Fibroblast of peridontal ligament (primary cell): ENCODE measurements at regions not wholly inside any gene's neighbourhood (a gene's known extent, or its start where the extent isn't known, plus 50 kb on each side); places are given as distances from the start of the nearest gene placed in this dataset.

Experiments
- DNase-seq: peaks from one replicate; pipeline ENCODE4 v3.0.0-alpha.2; 2010; ENCODE audit errors: extremely low read depth

GRCh38 chr10:129272866-129273650 is 194.0 kb upstream of the MGMT start:
- DNase-seq: no peak

- DNase-seq: no peak
These were observed 193.2 kb upstream of the MGMT start for GRCh38 chr10:129273860-129274259.

- DNase-seq: no peak
These were observed 192.1 kb upstream of the MGMT start for GRCh38 chr10:129274748-129275474.

GRCh38 chr10:129275886-129276285 is 191.2 kb upstream of the MGMT start:
- DNase-seq: no peak

- no peak for DNase-seq
These were observed 190.0 kb upstream of the MGMT start for GRCh38 chr10:129277084-129277483.

GRCh38 chr10:129277841-129278240 is 189.2 kb upstream of the MGMT start:
- no peak for DNase-seq

- no peak for DNase-seq
These were observed 188.4 kb upstream of the MGMT start for GRCh38 chr10:129278686-129279085.

- no peak for DNase-seq
These were observed 187.4 kb upstream of the MGMT start for GRCh38 chr10:129279446-129280154.

GRCh38 chr10:129280155-129280502 is 186.9 kb upstream of the MGMT start:
- DNase-seq: no peak

- no peak for DNase-seq
These were observed 186.0 kb upstream of the MGMT start for GRCh38 chr10:129280908-129281586.

GRCh38 chr10:129285459-129285858 is 181.6 kb upstream of the MGMT start:
- DNase-seq: no peak

- DNase-seq: no peak
These were observed 177.9 kb upstream of the MGMT start for GRCh38 chr10:129288999-129289584.

GRCh38 chr10:129293991-129294700 is 172.9 kb upstream of the MGMT start:
- DNase-seq: no peak

GRCh38 chr10:129294944-129295343 is 172.1 kb upstream of the MGMT start:
- DNase-seq: no peak

GRCh38 chr10:129305046-129305445 is 162.0 kb upstream of the MGMT start:
- DNase-seq: no peak

GRCh38 chr10:129307141-129307540 is 159.9 kb upstream of the MGMT start:
- DNase-seq: no peak

GRCh38 chr10:129308953-129309564 is 158.0 kb upstream of the MGMT start:
- no peak for DNase-seq

GRCh38 chr10:129309565-129309964 is 157.5 kb upstream of the MGMT start:
- DNase-seq: no peak

GRCh38 chr10:129310881-129311280 is 156.2 kb upstream of the MGMT start:
- DNase-seq: no peak

- DNase-seq: no peak
These were observed 147.1 kb upstream of the MGMT start for GRCh38 chr10:129319934-129320333.

GRCh38 chr10:129320340-129320739 is 146.7 kb upstream of the MGMT start:
- no peak for DNase-seq
